DMS53 treated with DMSO at 0.1 percent for 48 hours (cell line): ENCODE measurements at regions not wholly inside any gene's neighbourhood (a gene's known extent, or its start where the extent isn't known, plus 50 kb on each side); places are given as distances from the start of the nearest gene placed in this dataset.
A peak's percentile ranks its signal among the peaks of the same experiment; 100 is the strongest.
"Not testable (repeated sequence)": the region's sequence is repeated elsewhere in the genome, so short reads cannot be mapped to it uniquely, and the experiment has no call there.

Source experiments
- DNase-seq: peaks from one replicate; lab custom pipeline; 2025; ENCODE audit not compliant: unreplicated experiment; lab: John Stamatoyannopoulos, UW

DNA sequence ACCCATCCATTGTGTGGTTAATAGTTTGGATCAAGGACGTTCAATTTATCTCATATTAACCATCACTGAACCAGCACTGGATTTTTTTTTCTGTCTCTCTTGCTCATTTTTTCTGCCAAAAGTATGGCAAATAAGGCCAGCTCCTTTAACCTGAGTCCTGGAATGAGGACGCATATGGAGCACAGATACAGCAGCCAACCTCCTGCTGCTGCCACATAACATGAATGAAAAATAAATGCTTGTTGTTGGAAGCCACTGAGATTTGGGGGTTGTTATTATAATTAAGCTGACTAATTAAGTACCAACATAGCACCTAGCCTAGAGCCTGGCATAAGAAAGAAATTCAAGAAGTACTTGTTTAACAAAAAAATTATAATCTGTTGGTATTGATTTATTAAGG is 335.3 kb upstream of the DUSP10 start:
- no peak for DNase-seq

DNA sequence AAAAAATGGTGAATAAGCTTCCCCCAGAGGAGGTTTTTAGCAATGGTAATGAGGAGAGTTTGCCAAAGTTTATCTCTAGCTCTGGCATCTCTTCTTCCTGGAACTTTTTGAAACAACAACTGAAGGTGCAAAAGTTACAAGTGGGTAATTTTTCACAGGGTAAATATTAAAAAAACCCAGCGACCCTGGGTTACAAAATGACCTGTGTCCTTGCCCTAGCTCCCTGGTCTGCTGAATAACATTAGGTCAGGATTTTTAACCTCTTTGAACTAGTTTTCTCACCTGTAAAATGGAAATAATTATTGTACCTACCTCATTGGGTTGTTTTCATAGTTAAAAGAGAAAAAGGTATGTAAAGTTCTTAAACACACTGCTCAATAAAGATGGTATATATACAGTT is 332.4 kb upstream of the DUSP10 start:
- no peak for DNase-seq

DNA sequence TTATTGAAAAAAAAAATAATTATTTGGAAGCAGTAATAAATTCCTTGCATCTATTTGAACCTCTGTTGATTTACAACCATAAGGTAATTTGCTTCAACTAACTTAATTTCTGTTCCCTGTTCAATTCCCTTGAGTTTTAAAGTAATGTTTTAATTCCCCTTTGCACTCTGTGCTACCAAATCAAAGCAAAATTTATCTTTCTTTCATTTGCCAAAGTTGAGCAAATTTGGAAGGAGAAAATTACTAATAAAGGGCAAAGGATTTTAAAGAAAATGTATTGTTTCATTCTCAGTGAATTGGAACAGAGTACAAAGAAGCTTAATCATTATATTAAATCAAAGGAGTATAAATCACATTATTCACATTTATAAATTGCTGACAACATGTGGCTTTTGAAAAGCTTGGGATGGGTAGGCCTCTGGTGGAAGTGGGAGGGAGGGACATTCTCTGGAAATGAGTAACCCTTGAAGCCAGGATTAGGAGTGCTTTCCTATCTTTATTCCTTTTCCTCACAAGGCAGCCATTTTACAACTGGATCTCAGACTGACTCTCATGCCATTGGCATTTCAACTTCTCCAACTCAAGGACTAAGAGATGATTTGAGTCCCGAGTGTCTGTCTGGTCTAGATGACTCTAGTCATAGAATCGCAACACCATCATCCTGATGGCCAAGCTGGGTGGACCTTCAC is 331.6 kb upstream of the DUSP10 start:
- no peak for DNase-seq

DNA sequence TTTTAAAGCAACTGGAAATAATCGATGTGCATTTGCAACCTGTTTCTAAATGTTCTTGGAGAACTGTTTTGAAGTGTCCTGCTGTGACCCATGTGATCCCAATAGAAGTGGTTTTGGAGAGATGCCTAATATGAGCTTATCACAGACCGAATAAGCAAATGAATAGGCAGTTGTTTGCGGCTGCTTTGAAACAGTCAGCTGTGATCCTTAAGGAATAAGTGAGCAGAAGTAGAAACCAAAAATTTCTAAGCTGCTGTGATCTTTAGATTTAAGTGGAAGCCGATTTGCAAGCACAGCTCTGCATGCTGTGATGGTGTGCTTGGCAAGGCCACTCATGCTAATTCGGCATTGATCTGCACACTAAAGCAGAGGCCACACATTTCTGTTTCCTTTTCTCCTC is 329.5 kb upstream of the DUSP10 start:
- no peak for DNase-seq

DNA sequence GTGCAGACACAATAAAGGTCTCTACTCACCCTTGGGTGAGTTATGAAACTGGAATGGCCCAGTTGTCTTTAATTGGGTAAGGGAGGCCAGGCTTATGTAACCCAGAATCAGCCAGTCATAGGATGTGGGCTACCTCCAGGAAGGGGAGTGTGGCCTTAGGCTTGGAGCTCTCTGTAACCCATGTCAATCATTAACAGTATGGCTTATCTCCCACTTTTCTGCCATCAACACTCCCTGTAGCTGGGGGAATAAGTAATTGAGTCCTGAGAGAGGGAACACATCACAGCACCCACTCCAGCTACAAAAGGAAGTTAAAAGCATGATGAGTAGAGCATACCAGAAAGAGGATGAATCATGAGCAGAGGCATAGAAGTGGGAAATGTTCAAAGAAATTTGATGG is 327.0 kb upstream of the DUSP10 start:
- DNase-seq = peak; percentile 53

DNA sequence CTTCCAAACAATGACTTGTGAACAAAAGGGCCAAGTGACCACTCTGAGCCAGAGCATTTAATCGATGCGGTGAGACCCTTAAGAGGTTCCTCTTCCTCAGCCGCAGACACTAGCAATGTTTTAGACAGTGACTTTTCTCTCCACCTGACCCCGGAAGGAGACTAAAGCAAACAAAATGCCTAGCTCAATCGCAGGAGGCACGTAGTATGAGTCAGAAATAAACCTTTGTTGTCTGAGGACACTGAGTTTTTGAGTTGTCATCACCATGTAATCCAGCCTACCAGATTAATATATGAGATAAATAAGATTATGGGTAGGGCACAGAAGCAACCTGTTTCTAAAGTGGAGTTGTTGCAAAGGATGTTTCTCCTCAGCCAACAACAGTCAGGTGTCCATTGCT is 326.2 kb upstream of the DUSP10 start:
- peak; percentile 54 for DNase-seq

DNA sequence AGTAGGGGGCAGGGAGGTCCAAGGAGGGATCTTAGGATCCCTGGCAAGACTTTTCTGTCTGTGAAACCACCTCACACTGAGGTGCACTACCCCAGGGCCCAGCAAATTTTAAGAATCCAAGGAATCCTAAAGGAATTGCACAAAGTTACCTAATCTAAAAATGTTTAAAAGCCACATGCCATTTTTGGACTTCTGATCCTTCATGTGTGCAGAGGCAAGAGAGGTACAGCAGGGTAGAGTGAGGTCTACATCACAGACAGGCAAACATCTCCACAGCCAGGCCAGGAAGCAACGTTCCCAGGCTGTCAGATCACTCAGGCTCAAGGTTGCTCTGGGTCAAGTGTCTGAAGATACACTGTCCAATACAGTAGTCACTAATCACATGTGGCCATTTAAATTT is 324.6 kb upstream of the DUSP10 start:
- DNase-seq = no peak

DNA sequence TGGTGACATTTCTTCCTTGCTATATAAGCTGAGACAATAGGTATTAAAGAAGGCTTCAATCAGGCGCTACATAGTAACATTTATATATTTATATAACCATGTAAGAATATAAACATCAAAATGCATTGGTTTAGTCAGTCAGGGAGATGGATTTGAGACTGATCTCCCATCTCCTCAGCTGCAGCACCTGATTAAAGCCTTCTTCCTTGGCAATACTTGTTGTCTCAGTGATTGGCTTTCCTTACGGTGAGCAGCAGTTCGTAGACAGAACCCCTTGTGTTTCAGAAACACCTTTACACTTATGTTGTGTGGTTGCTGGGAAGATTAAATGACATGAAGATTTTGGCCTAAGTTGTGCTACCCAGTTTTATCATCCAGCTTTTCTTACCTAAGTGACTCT is 323.3 kb upstream of the DUSP10 start:
- no peak for DNase-seq

DNA sequence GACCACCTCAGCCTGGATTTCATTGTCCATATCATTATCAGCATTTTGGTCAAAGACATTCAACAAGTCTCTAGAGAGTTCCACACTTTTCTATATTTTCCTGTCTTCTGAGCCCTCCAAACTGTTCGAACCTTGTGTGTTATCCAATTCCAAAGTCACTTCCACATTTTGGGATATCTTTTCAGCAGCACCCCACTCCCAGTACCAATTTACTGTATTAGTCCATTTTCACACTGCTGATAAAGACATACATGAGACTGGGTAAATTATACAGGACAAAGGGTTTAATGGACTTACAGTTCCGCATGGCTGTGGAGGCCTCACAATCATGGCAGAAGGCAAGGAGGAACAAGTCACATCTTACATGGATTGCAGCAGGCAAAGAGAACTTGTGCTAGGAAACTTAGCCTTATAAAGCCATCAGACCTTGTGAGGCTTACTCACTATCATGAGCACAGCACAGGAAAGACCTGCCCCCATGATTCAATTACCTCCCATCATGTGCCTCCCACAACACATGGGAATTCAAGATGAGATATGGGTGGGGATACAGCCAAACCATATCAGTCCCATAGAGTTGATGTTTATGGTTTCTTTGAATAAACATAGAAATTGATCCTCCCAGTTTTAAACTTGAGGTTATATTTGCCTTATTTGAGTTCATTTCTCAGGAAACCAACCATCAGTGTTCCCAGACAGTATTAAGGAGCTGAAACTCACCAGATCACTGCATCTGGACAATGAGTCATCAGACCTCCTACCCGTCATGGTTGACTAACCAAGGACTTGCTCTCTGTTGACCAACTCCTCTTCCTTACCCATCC is 322.7 kb upstream of the DUSP10 start:
- peak; percentile 87 for DNase-seq

DNA sequence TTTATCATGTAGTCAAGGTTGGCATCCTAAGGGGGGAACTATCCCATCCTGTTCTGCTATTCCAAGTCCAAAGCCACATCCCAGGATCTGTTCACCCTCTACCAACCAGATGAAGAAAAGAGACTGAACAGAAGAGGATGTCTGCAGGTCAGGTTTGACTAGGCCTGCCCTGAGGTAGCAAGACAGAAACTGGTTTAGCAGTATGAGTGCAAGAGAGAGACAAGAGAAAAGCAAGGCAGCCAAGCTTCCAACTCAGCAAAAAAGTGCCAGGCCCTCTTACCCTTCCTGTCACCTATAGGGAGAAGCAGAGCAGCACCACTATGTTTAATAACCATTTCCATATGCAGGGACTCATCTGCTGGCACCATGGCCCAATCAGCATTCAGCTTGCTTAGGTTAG is 320.8 kb upstream of the DUSP10 start:
- DNase-seq = no peak

DNA sequence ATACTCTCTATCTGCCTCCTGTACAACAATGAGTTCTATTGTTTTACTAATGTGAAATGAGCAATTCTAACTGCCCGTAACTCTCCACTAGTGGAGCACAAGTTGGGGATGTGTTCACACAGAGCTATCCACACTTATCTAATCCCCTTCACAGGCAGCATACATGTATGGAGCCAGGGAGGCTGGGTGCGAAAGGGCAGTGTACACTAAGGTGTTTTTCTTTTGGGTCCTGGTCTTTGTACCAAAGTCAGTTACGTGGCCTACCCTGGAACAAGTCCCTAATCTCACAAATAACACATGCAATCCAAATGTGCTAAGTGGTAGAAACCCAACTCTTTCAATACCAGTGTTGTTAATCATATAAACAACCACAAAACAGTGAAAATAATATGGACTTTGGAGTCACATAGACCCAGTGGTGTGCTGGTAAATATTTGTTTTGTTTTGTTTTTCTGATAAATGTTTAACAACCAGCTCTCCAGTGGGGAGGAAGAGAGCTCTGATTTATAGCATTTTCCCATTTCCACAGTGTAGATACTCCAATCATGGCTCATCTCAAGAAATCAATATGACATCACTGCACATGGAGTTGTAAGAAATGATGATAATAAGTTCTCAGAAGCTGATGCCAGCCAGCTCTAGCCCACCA is 319.9 kb upstream of the DUSP10 start:
- DNase-seq = peak; percentile 49

DNA sequence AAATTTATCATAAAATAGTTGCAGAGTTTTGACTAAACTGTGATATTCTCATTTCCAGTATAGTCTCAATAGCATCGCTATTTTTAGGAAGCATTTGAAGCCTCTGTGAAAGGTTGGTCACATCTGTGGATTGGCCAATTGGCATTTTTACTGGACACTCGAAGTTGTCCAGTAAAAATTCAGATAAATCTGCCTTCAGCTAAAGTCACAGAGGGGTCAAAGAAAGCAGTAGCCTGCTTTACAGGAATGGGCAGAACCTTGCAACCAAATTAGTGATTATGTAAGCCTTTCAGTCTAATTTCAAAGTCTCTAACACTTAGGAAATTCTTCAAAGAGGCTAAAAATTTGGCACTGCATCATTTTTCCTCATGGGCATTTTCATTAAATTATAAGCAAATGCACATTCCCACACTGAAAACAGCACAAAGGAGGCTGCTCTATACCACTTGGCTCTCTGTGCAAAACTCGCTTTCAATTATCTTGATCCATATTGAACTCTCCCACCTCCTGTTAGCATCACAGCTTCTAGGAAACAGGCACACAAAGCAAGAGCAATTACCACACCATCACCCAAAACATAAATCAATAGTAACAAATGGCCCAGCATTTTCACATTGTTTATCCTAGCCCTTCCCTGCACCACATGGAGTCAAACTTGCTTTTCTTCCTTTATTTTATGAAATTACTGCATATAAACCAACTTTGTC is 318.5 kb upstream of the DUSP10 start:
- DNase-seq = no peak

DNA sequence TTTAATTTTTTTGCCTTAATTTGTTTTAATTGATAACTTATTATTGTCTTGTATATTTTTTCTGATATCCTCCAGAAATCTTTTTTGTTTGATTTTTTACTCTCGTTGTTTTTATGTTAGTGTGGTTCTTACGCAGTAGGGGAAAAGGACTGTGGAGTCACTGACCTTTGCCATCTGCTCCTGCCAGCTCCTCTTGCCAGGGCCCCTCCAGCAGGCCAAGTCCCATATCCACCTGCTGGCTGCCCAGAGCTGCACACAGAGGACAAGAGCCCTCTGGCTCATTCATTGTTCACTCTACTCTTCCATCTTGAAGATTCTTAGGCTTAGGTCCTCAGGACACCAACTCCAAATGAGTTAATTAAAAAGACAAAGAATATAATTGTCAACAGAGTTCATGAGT is 316.4 kb upstream of the DUSP10 start:
- no peak for DNase-seq

DNA sequence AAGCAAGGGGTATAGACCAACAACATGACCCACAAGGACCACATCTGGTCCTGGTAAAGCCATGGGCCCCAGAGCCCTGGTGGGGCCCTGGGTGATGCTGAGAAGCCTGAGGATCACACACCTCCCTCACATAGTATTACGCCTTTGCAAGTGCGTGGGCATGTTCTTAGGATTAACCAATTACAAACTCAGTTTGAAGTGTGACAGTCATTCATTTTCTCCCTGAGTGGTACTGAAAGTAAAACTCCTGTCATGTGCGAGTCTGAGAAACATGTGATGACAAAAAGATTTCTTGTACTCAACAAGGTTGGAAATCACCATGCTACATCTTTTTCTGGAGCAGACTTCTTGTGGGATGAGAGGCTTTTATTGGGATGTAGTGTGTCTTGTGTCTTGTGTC is 315.3 kb upstream of the DUSP10 start:
- no peak for DNase-seq

DNA sequence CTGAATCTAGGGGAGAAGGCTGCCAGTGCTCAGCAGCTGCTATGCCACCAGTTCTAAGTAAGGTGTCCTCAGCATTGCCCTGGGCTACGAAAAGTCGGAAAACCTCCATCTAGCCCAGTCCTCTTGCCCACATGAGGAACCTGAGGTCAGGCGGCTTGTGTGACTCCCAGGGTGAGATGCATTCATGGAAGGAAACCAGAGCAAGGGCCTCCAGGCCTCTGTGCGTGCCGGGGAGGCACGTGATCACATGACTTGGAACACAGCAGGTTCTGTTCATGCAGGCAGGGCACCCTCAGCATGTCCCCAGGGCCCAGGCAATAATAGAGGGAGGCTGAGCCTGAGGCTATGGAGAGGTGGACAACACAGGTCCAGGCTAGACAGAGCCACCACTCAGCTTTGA is 312.5 kb upstream of the DUSP10 start:
- DNase-seq = no peak

DNA sequence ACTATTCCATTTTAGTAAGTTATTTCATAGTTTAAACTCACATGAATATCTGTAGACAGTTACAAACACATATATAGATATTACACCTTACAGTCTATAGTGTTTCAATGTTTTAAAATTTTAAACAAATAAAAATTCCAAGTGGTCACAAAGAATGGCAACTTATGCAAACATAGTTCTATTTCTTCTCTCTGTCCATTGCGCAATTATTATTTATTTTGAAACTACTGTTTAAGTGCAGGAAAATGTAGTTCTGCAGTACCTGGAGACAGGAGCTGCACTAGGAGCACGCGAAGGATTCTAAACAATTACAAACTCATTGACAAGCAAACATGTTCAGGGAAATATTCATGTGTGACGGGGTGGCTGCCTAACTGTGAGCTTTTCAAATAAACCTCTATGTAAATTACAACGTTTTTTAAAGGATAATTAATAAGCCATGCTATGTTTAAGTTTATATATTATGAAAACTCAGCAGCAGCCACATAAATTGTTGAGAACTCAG is 312.0 kb upstream of the DUSP10 start:
- no peak for DNase-seq

DNA sequence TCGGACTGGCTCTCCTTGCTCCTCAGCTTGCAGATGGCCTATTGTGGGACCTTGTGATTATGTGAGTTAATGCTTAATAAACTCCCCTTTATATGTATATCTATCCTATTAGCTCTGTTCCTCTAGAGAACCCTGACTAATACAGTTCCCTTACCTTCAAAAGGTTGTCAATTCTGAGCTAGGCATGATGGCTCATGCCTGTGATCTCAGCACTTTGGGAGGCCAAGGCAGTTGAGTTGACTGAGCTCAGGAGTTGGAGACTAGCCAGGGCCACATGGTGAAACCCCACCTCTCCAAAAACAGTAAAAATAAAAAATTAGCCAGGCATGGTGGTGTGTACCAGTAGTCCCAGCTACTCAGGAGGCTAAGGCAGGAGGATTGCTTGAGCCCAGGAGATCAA is 309.4 kb upstream of the DUSP10 start:
- DNase-seq = not testable (repeated sequence)

DNA sequence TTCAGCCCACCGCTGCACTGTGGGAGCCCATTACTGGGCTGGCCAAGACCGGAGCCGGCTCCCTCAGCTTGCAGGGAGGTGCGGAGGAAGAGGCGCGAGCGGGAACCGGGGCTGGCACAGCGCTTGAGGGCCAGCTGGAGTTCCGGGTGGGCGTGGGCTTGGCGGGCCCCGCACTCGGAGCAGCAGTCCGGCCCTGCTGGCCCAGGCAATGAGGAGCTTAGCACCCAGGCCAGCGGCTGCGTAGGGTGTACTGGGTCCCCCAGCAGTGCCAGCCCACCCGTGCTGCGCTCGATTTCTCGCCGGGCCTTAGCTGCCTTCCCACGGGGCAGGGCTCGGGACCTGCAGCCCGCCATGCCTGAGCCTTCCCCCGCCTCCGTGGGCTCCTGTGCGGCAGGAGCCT is 307.8 kb upstream of the DUSP10 start:
- not testable (repeated sequence) for DNase-seq

DNA sequence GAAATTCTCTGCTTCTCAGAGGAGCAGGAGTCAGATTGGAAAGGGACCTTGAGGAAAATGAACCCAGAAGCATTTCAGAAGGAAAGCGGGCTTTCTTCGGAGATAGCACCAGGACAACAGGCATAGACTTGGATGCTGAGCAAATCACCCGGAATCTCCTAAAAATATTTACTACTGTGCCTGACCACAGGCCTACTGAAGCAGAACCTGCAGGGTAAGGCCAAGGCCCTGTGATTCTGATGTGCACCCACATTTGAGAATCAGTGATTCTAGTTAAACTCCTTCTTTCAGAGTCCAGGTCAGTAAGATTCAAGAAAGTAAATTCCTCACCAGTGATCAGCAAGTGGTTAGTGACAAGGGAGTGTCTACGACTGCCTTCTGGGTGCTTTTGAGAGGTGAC is 307.3 kb upstream of the DUSP10 start:
- DNase-seq = no peak

DNA sequence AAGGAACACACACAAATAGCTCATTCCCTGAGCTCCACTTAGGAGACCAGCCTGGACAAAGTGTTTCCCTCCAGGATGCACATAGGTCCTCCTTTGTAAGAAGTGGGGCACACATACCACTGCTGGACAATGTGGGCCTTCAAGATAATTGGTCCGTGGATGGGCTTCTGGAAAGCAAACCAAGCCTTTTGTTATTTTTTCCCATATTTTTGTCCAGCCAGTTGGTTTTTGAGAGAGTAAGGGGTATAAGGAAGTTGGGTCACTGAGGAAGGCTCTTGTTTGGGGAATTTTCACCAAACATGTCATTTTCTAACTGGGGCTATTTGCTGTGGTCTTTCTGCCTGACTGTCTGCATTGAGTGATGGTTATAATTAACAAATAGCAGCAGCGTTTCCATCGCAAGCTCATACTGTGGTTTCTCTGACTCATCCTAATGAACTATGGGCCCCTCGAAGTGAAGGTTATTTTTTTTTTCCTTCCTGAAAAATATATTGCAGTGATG is 306.3 kb upstream of the DUSP10 start:
- DNase-seq = no peak

DNA sequence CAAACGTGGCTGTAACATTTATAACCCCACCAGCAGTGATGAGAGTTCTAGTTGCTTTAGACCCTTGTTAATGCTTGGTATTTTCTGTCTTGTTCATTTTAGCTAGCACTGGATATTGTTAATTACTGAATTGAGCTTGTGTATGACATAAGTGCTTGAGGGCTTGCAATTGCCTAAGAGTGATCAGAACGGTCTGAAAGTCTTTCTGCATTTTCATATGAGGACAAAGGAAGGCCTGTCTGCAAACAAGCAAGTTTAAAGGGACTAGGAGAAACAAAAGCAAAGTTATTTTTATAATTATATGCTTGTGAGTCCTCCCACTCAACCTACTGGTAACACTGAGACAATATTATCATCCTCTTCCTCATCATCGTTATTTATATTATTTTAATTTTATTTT is 305.5 kb upstream of the DUSP10 start:
- no peak for DNase-seq
